ENCODE measurements at regions not wholly inside any gene's neighbourhood (a gene's known extent, or its start where the extent isn't known, plus 50 kb on each side); places are given as distances from the start of the nearest gene placed in this dataset.

GRCh38 chr6:3534599-3534998, 77.7 kb upstream of the SLC22A23 start:
- Histone ChIP-seq H3K4me2 (no peak overlapping the region), H3K27ac (ENCODE audit: low read depth in 2 of 2, low read length in 1 of 2) (no peak overlapping the region), H3K9me3 (no peaks in the 10 kb centered on the region), H3K4me3 (ENCODE audit: low read depth in 2 of 2, low read length in 1 of 2) (no peak overlapping the region), H2AFZ (ENCODE audit: low read depth) (no peak overlapping the region), H3K9me2 (no peaks in the 10 kb centered on the region), H3K9ac (no peak overlapping the region), H3K36me3 (replicated peaks in 1 of 2; ENCODE audit: control insufficient read depth in 1 of 2, insufficient read depth in 2 of 2, low read length in 1 of 2) (no peaks in the 10 kb centered on the region), H3K4me1 (ENCODE audit: control insufficient read depth in 1 of 2, insufficient read depth in 2 of 2, low read depth in 1 of 2, low read length in 1 of 2) (no peaks in the 10 kb centered on the region), H3F3A (replicated peaks; ENCODE audit: insufficient read depth) (no peaks in the 10 kb centered on the region), H3K27me3 (ENCODE audit: insufficient read depth) (peaks cover 59% of the 10 kb centered on the region; the same call in 1 of the 2 replicates), H4K20me1 (ENCODE audit: insufficient read depth) (no peaks in the 10 kb centered on the region), H3K79me2 (ENCODE audit: insufficient read depth) (no peaks in the 10 kb centered on the region)
- no peak for DNase-seq
- no peak for TF ChIP-seq RAD21 (IDR thresholded peaks at IDR 0.05; ENCODE audit: low read length)
- TF ChIP-seq ELF1 (IDR thresholded peaks at IDR 0.05) = no peak
- no peak for TF ChIP-seq TAF1 (IDR thresholded peaks at IDR 0.05; ENCODE audit: borderline replicate concordance, low read depth, low read length)
- no peak for TF ChIP-seq SIN3A (IDR thresholded peaks at IDR 0.05; ENCODE audit: borderline replicate concordance, low read depth, low read length)
- no peak for TF ChIP-seq POLR2AphosphoS5 (IDR thresholded peaks at IDR 0.05; ENCODE audit: low read depth, low read length)
- no peak for TF ChIP-seq FOSL2 (IDR thresholded peaks at IDR 0.05; ENCODE audit: borderline replicate concordance, low read depth)
- ChIA-PET CTCF (interaction anchor here (1.2 kb wide), 1 partner anchor 198 kb away, joined by 3 read pairs; no protein-coding TSS in a partner anchor), POLR2A (no interaction called here)
- 27% methylated on average over 4 of the region's 4 CpGs for WGBS (ENCODE audit: low lambda C conversion rate)

GRCh38 chr6:3533981-3534380, 77.1 kb upstream of the SLC22A23 start:
- no peaks in the 10 kb centered on the region for H3F3A ChIP-seq (replicated peaks; ENCODE audit: insufficient read depth)
- no peaks in the 10 kb centered on the region for H3K36me3 ChIP-seq (replicated peaks in 1 of 2; ENCODE audit: control insufficient read depth in 1 of 2, insufficient read depth in 2 of 2, low read length in 1 of 2)
- 5% methylated on average over 6 of the region's 6 CpGs for WGBS (ENCODE audit: low lambda C conversion rate)
- no peak overlapping the region for H2AFZ ChIP-seq (ENCODE audit: low read depth)
- no peaks in the 10 kb centered on the region for H3K79me2 ChIP-seq (ENCODE audit: insufficient read depth)
- DNase-seq = no peak
- CTCF ChIA-PET = no interaction called here
- H3K27me3 ChIP-seq (ENCODE audit: insufficient read depth) = peaks cover 53% of the 10 kb centered on the region; the same call in 1 of the 2 replicates
- no peaks in the 10 kb centered on the region for H4K20me1 ChIP-seq (ENCODE audit: insufficient read depth)
- H3K4me1 ChIP-seq (ENCODE audit: control insufficient read depth in 1 of 2, insufficient read depth in 2 of 2, low read depth in 1 of 2, low read length in 1 of 2) = no peaks in the 10 kb centered on the region
- TF ChIP-seq RXRA (IDR thresholded peaks at IDR 0.05; ENCODE audit: borderline replicate concordance, low read depth) (no peak), MEF2A (IDR thresholded peaks at IDR 0.05; ENCODE audit: borderline replicate concordance, low read depth) (no peak), PBX3 (IDR thresholded peaks at IDR 0.05) (no peak), REST (IDR thresholded peaks at IDR 0.05; ENCODE audit: low read depth, low read length) (no peak), ELF1 (IDR thresholded peaks at IDR 0.05) (no peak)
- no peak overlapping the region for H3K4me2 ChIP-seq
- no peaks in the 10 kb centered on the region for H3K9me2 ChIP-seq
- POLR2A ChIA-PET = no interaction called here
- H3K27ac ChIP-seq (ENCODE audit: low read depth in 2 of 2, low read length in 1 of 2) = no peak overlapping the region
- H3K4me3 ChIP-seq (ENCODE audit: low read depth in 2 of 2, low read length in 1 of 2) = no peak overlapping the region
- no peak overlapping the region for H3K9ac ChIP-seq
- H3K9me3 ChIP-seq = no peaks in the 10 kb centered on the region

All from SK-N-SH (cell line).